ENCODE measurements at regions not wholly inside any gene's neighbourhood (a gene's known extent, or its start where the extent isn't known, plus 50 kb on each side); places are given as distances from the start of the nearest gene placed in this dataset.

GRCh38 chr9:27645161-27645840 is 72.0 kb upstream of the C9orf72 start:
- TF ChIP-seq CTCF (IDR thresholded peaks at IDR 0.05; ENCODE audit: control extremely low read depth in 1 of 3, insufficient read depth in 1 of 3, low read depth in 1 of 3, low read length in 3 of 3) (no peak), MAX (IDR thresholded peaks at IDR 0.05) (no peak), GABPA (IDR thresholded peaks at IDR 0.05; ENCODE audit: borderline replicate concordance, insufficient read depth, low read length) (no peak), TAF1 (IDR thresholded peaks at IDR 0.05; ENCODE audit: low read depth, low read length) (no peak), RAD21 (IDR thresholded peaks at IDR 0.05 in 1 of 2, conservative IDR thresholded peaks at IDR 0.05 in 1 of 2; ENCODE audit: low read depth in 2 of 2, low read length in 2 of 2) (no peak), JUND (IDR thresholded peaks at IDR 0.05; ENCODE audit: low read length) (no peak), SP2 (IDR thresholded peaks at IDR 0.05; ENCODE audit: low read length) (no peak), YY1 (IDR thresholded peaks at IDR 0.05; ENCODE audit: low read depth, low read length) (no peak)
